Heart left ventricle (tissue), 13 donors: ENCODE measurements at regions not wholly inside any gene's neighbourhood (a gene's known extent, or its start where the extent isn't known, plus 50 kb on each side); places are given as distances from the start of the nearest gene placed in this dataset.

Experiments
- POLR2A ChIP-seq, 2 donors: fragments of 450-650 bp; IDR thresholded peaks; one replicate each; pipeline ENCODE4 v1.6.1; 2017; ENCODE audit warnings: antibody characterized with exemption in 2 of 2, mild to moderate bottlenecking in 2 of 2, moderate library complexity in 2 of 2
- TF ChIP-seq, protein P1 (sequence below), 12 donors: fragments of 200-600 bp; sonication (generic) in 4 of 12; IDR thresholded peaks; one replicate each; pipeline versions ENCODE4 v1.5.0 to v1.8.0; 2018 to 2022; ENCODE audit warnings: antibody characterized with exemption in 12 of 12, mild to moderate bottlenecking in 5 of 12
- donor health status: ischemic (EF 13 %, LVEDD 7.1; RV severe dilation, severe dysfunction).
- donor health status: DM: no; HTN: yes; CAD: no.
- donor health status: DM: no; HTN: no; CAD: no.
- donor health status: ischemic (EF 25% LVEDD 6.9; RV normal size, moderate dysfunction).
- donor health status: ischemic (EF 25% LVEDD 5.7; RV mildly dilated, moderate dysfunction).
- donor health status: ischemic (EF 35%, LVEDD 5.7; RV mildly dilated, moderate dysfunction).
- donor health status: nonischemic (EF 11% LVEDD 7.7; RV severe dilation, severe dysfunction).
- donor health status: DM: yes; HTN: yes; CAD: no.
- donor health status: PGD.
- donor health status: ischemic (EF 29% LVEDD 5.4; RV normal size, mild dysfunction).
- donor health status: nonischemic (EF 23%, LVEDD 6.1; RV moderate dilation, normal function).

DNA sequence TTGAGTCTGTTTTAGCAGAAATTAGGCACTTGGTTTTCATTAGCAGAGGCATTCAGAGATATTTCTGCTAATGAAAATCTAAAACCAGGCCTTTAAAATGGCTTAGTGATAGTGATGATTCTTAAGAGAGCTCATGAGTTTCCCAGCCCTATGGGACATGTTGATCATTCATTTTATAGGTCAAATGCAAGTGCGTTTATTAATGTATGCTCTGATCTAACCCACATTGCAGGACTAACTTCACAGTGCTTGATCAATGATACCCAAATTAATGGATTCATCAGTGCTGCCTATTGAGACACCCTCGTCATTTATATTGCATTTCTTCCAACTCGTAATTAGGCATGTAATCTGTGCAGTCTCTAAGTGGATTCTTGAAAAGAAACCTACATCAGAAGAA is 54.7 kb upstream of the ETAA1 start:
- no peak for TF ChIP-seq POLR2A (IDR thresholded peaks at IDR 0.05)
- TF ChIP-seq, protein P1, sequence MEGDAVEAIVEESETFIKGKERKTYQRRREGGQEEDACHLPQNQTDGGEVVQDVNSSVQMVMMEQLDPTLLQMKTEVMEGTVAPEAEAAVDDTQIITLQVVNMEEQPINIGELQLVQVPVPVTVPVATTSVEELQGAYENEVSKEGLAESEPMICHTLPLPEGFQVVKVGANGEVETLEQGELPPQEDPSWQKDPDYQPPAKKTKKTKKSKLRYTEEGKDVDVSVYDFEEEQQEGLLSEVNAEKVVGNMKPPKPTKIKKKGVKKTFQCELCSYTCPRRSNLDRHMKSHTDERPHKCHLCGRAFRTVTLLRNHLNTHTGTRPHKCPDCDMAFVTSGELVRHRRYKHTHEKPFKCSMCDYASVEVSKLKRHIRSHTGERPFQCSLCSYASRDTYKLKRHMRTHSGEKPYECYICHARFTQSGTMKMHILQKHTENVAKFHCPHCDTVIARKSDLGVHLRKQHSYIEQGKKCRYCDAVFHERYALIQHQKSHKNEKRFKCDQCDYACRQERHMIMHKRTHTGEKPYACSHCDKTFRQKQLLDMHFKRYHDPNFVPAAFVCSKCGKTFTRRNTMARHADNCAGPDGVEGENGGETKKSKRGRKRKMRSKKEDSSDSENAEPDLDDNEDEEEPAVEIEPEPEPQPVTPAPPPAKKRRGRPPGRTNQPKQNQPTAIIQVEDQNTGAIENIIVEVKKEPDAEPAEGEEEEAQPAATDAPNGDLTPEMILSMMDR (IDR thresholded peaks at IDR 0.05), result no peak
